ENCODE measurements at regions not wholly inside any gene's neighbourhood (a gene's known extent, or its start where the extent isn't known, plus 50 kb on each side); places are given as distances from the start of the nearest gene placed in this dataset.
"Not testable (repeated sequence)": the region's sequence is repeated elsewhere in the genome, so short reads cannot be mapped to it uniquely, and the experiment has no call there.

GRCh38 chr2:111238296-111238695 is 117.6 kb downstream of the BCL2L11 start:
- Mint-ChIP-seq H3K4me1 (ENCODE audit: low read depth) (no peaks in the 10 kb centered on the region), H3K36me3 (ENCODE audit: low read depth) (no peaks in the 10 kb centered on the region), H3K9me3 (no peaks in the 10 kb centered on the region), H3K27me3 (ENCODE audit: low read depth) (peaks cover 1% of the 10 kb centered on the region), H3K4me3 (no peak overlapping the region), H3K27ac (no peak overlapping the region)
- intact Hi-C loops (cut with micrococcal nuclease) = no loop called here
- DNase-seq = no peak
- CTCF ChIA-PET = interaction anchor here (0.6 to 1.1 kb wide), 2 partner anchors 48 to 426 kb away, joined by 3 to 5 read pairs; no protein-coding TSS in a partner anchor

GRCh38 chr2:111239107-111239506 is 118.4 kb downstream of the BCL2L11 start:
- intact Hi-C loops (cut with micrococcal nuclease) = no loop called here
- DNase-seq = no peak
- Mint-ChIP-seq H3K4me3 (no peak overlapping the region), H3K4me1 (ENCODE audit: low read depth) (no peaks in the 10 kb centered on the region), H3K36me3 (ENCODE audit: low read depth) (no peaks in the 10 kb centered on the region), H3K9me3 (no peaks in the 10 kb centered on the region), H3K27ac (no peak overlapping the region), H3K27me3 (ENCODE audit: low read depth) (peaks cover 1% of the 10 kb centered on the region)
- CTCF ChIA-PET = interaction anchor here (1.1 kb wide), 1 partner anchor 427 kb away, joined by 3 read pairs; no protein-coding TSS in a partner anchor

GRCh38 chr2:111239581-111240249 is 119.0 kb downstream of the BCL2L11 start:
- DNase-seq = no peak
- Mint-ChIP-seq H3K36me3 (ENCODE audit: low read depth) (no peaks in the 10 kb centered on the region), H3K27ac (no peak overlapping the region), H3K4me1 (ENCODE audit: low read depth) (no peaks in the 10 kb centered on the region), H3K4me3 (no peak overlapping the region), H3K27me3 (ENCODE audit: low read depth) (peaks cover 1% of the 10 kb centered on the region), H3K9me3 (no peaks in the 10 kb centered on the region)
- CTCF ChIA-PET = interaction anchor here (0.6 kb wide), 1 partner anchor 80 kb away, joined by 3 read pairs; no protein-coding TSS in a partner anchor
- intact Hi-C loops (cut with micrococcal nuclease) = no loop called here

GRCh38 chr2:111243295-111243694 is 122.6 kb downstream of the BCL2L11 start:
- Mint-ChIP-seq H3K27ac (no peak overlapping the region), H3K4me1 (ENCODE audit: low read depth) (no peaks in the 10 kb centered on the region), H3K9me3 (no peaks in the 10 kb centered on the region), H3K36me3 (ENCODE audit: low read depth) (no peaks in the 10 kb centered on the region), H3K4me3 (no peak overlapping the region), H3K27me3 (ENCODE audit: low read depth) (no peaks in the 10 kb centered on the region)
- CTCF ChIA-PET = interaction anchor here (0.7 kb wide), 1 partner anchor 300 kb away, joined by 3 read pairs; no protein-coding TSS in a partner anchor
- DNase-seq = no peak
- intact Hi-C loops (cut with micrococcal nuclease) = no loop called here

GRCh38 chr2:111244864-111245263 is 124.2 kb downstream of the BCL2L11 start:
- no peaks in the 10 kb centered on the region for H3K9me3 Mint-ChIP-seq
- no peaks in the 10 kb centered on the region for H3K27me3 Mint-ChIP-seq (ENCODE audit: low read depth)
- no peaks in the 10 kb centered on the region for H3K36me3 Mint-ChIP-seq (ENCODE audit: low read depth)
- intact Hi-C loops (cut with micrococcal nuclease) = no loop called here
- no peak overlapping the region for H3K27ac Mint-ChIP-seq
- no peak overlapping the region for H3K4me3 Mint-ChIP-seq
- H3K4me1 Mint-ChIP-seq (ENCODE audit: low read depth) = no peaks in the 10 kb centered on the region
- no peak for DNase-seq
- CTCF ChIA-PET = no interaction called here

GRCh38 chr2:111246620-111247061 is 125.9 kb downstream of the BCL2L11 start:
- CTCF ChIA-PET = no interaction called here
- H3K4me3 Mint-ChIP-seq = no peak overlapping the region
- H3K36me3 Mint-ChIP-seq (ENCODE audit: low read depth) = no peaks in the 10 kb centered on the region
- H3K27ac Mint-ChIP-seq = no peak overlapping the region
- H3K4me1 Mint-ChIP-seq (ENCODE audit: low read depth) = no peaks in the 10 kb centered on the region
- peaks cover 5% of the 10 kb centered on the region for H3K9me3 Mint-ChIP-seq
- DNase-seq = no peak
- H3K27me3 Mint-ChIP-seq (ENCODE audit: low read depth) = peaks cover 3% of the 10 kb centered on the region
- intact Hi-C loops (cut with micrococcal nuclease) = no loop called here

GRCh38 chr2:111247491-111247890 is 126.8 kb downstream of the BCL2L11 start:
- Mint-ChIP-seq H3K27me3 (ENCODE audit: low read depth) (peaks cover 3% of the 10 kb centered on the region), H3K36me3 (ENCODE audit: low read depth) (no peaks in the 10 kb centered on the region), H3K9me3 (peaks cover 10% of the 10 kb centered on the region), H3K27ac (no peak overlapping the region), H3K4me3 (no peak overlapping the region), H3K4me1 (ENCODE audit: low read depth) (peaks cover 3% of the 10 kb centered on the region)
- intact Hi-C loops (cut with micrococcal nuclease) = no loop called here
- CTCF ChIA-PET = no interaction called here
- no peak for DNase-seq

GRCh38 chr2:111249806-111250205 is 129.1 kb downstream of the BCL2L11 start:
- CTCF ChIA-PET = no interaction called here
- Mint-ChIP-seq H3K4me1 (ENCODE audit: low read depth) (peaks cover 3% of the 10 kb centered on the region), H3K27ac (no peak overlapping the region), H3K27me3 (ENCODE audit: low read depth) (peaks cover 3% of the 10 kb centered on the region), H3K36me3 (ENCODE audit: low read depth) (no peaks in the 10 kb centered on the region), H3K4me3 (no peak overlapping the region), H3K9me3 (peaks cover 10% of the 10 kb centered on the region)
- intact Hi-C loops (cut with micrococcal nuclease) = no loop called here
- no peak for DNase-seq

GRCh38 chr2:111250448-111251030 is 129.8 kb downstream of the BCL2L11 start:
- H3K36me3 Mint-ChIP-seq (ENCODE audit: low read depth) = no peaks in the 10 kb centered on the region
- peaks cover 3% of the 10 kb centered on the region for H3K27me3 Mint-ChIP-seq (ENCODE audit: low read depth)
- H3K4me1 Mint-ChIP-seq (ENCODE audit: low read depth) = peaks cover 3% of the 10 kb centered on the region
- intact Hi-C loops (cut with micrococcal nuclease) = no loop called here
- peaks cover 10% of the 10 kb centered on the region for H3K9me3 Mint-ChIP-seq
- CTCF ChIA-PET = no interaction called here
- DNase-seq = no peak
- no peak overlapping the region for H3K27ac Mint-ChIP-seq
- H3K4me3 Mint-ChIP-seq = no peak overlapping the region

GRCh38 chr2:111251711-111252110 is 131.0 kb downstream of the BCL2L11 start:
- H3K9me3 Mint-ChIP-seq = peaks cover 10% of the 10 kb centered on the region
- intact Hi-C loops (cut with micrococcal nuclease) = no loop called here
- DNase-seq = no peak
- H3K27me3 Mint-ChIP-seq (ENCODE audit: low read depth) = peaks cover 3% of the 10 kb centered on the region
- no peak overlapping the region for H3K4me3 Mint-ChIP-seq
- H3K27ac Mint-ChIP-seq = no peak overlapping the region
- CTCF ChIA-PET = no interaction called here
- peaks cover 3% of the 10 kb centered on the region for H3K4me1 Mint-ChIP-seq (ENCODE audit: low read depth)
- H3K36me3 Mint-ChIP-seq (ENCODE audit: low read depth) = no peaks in the 10 kb centered on the region

- peaks cover 3% of the 10 kb centered on the region for H3K27me3 Mint-ChIP-seq (ENCODE audit: low read depth)
- H3K9me3 Mint-ChIP-seq = peaks cover 10% of the 10 kb centered on the region
- no peak overlapping the region for H3K27ac Mint-ChIP-seq
- no peak overlapping the region for H3K4me3 Mint-ChIP-seq
- no peaks in the 10 kb centered on the region for H3K36me3 Mint-ChIP-seq (ENCODE audit: low read depth)
- intact Hi-C loops (cut with micrococcal nuclease) = no loop called here
- CTCF ChIA-PET = no interaction called here
- peaks cover 3% of the 10 kb centered on the region for H3K4me1 Mint-ChIP-seq (ENCODE audit: low read depth)
- DNase-seq = no peak
Measured at GRCh38 chr2:111252436-111252835, 131.7 kb downstream of the BCL2L11 start.

GRCh38 chr2:111254916-111255315 is 134.2 kb downstream of the BCL2L11 start:
- H3K4me3 Mint-ChIP-seq; H3K27me3 Mint-ChIP-seq (ENCODE audit: low read depth); H3K4me1 Mint-ChIP-seq (ENCODE audit: low read depth); intact Hi-C loops (cut with micrococcal nuclease); DNase-seq; H3K9me3 Mint-ChIP-seq; H3K36me3 Mint-ChIP-seq (ENCODE audit: low read depth); CTCF ChIA-PET; H3K27ac Mint-ChIP-seq: not testable (repeated sequence)

GRCh38 chr2:111256628-111257027 is 135.9 kb downstream of the BCL2L11 start:
- H3K4me1 Mint-ChIP-seq (ENCODE audit: low read depth); H3K27ac Mint-ChIP-seq; H3K36me3 Mint-ChIP-seq (ENCODE audit: low read depth); H3K27me3 Mint-ChIP-seq (ENCODE audit: low read depth); DNase-seq; intact Hi-C loops (cut with micrococcal nuclease); CTCF ChIA-PET; H3K4me3 Mint-ChIP-seq; H3K9me3 Mint-ChIP-seq: not testable (repeated sequence)
